Stimulated activated naive B cell treated with anti-CD40 and anti-IgM and Interleukin-4, amounts not matched to agents 10 μg/mL and 1 μg/mL and 100 μg/mL, for 72 hours (primary cell): ENCODE measurements at regions not wholly inside any gene's neighbourhood (a gene's known extent, or its start where the extent isn't known, plus 50 kb on each side); places are given as distances from the start of the nearest gene placed in this dataset.

Source experiments
- ATAC-seq, 2 donors: fragments of 150-1000 bp; cut with Tn5 transposase; replicated peaks; 2 replicates each; pipeline ENCODE4 v1.10.0; 2021; ENCODE audit warnings: moderate library complexity in 1 of 2
- DNase-seq: peaks from one replicate; pipeline ENCODE4 v3.0.0; 2021
- H3K27ac Mint-ChIP-seq: one replicate; pipeline ENCODE4 v1.8.0; 2022; ENCODE audit warnings: mild to moderate bottlenecking, mixed read lengths
- H3K27me3 Mint-ChIP-seq, 2 donors: one replicate each; pipeline ENCODE4 v1.8.0; 2022; ENCODE audit warnings: mixed read lengths in 2 of 2
- H3K36me3 Mint-ChIP-seq, 2 donors: one replicate each; pipeline ENCODE4 v1.8.0; 2022; ENCODE audit warnings: mixed read lengths in 2 of 2, mild to moderate bottlenecking in 1 of 2
- H3K4me1 Mint-ChIP-seq, 2 donors: one replicate each; pipeline ENCODE4 v1.8.0; 2022; ENCODE audit warnings: mixed read lengths in 2 of 2, mild to moderate bottlenecking in 1 of 2
- H3K4me3 Mint-ChIP-seq, 2 donors: one replicate each; pipeline ENCODE4 v1.8.0; 2022; ENCODE audit warnings: mild to moderate bottlenecking in 2 of 2, mixed read lengths in 2 of 2, moderate library complexity in 1 of 2
- H3K9me3 Mint-ChIP-seq, 2 donors: one replicate each; pipeline ENCODE4 v1.8.0; 2022; ENCODE audit warnings: mixed read lengths in 2 of 2, mild to moderate bottlenecking in 1 of 2

- Mint-ChIP-seq H3K4me1 (no peaks in the 10 kb centered on the region), H3K9me3 (no peaks in the 10 kb centered on the region), H3K4me3 (no peak overlapping the region), H3K27me3 (no peaks in the 10 kb centered on the region), H3K36me3 (no peaks in the 10 kb centered on the region), H3K27ac (no peak overlapping the region)
- no peak for ATAC-seq
- no peak for DNase-seq
Measured at GRCh38 chr3:101091489-101091888, 98.3 kb upstream of the ABI3BP start.

- DNase-seq (no peak), ATAC-seq (no peak)
- no peaks in the 10 kb centered on the region for H3K4me1 Mint-ChIP-seq
- no peak overlapping the region for H3K27ac Mint-ChIP-seq
- H3K27me3 Mint-ChIP-seq, result no peaks in the 10 kb centered on the region
- no peaks in the 10 kb centered on the region for H3K36me3 Mint-ChIP-seq
- no peak overlapping the region for H3K4me3 Mint-ChIP-seq
- no peaks in the 10 kb centered on the region for H3K9me3 Mint-ChIP-seq
Measured at GRCh38 chr3:101085752-101086151, 92.5 kb upstream of the ABI3BP start.

DNA sequence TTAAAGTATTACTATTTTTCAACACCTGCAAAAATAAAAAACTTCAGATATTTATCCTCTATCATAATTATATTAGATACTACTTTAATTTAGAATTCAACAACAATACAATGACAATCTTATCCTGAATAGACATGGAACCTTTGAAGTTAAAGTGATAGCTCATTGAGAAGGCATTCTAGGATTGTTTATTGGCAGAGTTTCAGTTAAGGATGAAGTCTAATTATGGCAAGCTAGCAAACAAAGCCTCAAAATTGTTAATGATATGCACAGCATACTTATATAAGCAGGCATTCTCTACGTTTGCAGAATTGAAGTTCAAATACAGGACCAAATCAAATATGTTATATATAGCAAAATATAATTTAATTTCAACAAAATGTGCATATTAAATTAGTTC is 91.2 kb upstream of the ABI3BP start:
- no peak for DNase-seq
- H3K9me3 Mint-ChIP-seq, result no peaks in the 10 kb centered on the region
- H3K4me1 Mint-ChIP-seq, result no peaks in the 10 kb centered on the region
- H3K27ac Mint-ChIP-seq, result no peak overlapping the region
- H3K4me3 Mint-ChIP-seq, result no peak overlapping the region
- H3K27me3 Mint-ChIP-seq, result no peaks in the 10 kb centered on the region
- no peaks in the 10 kb centered on the region for H3K36me3 Mint-ChIP-seq
- no peak for ATAC-seq

DNA sequence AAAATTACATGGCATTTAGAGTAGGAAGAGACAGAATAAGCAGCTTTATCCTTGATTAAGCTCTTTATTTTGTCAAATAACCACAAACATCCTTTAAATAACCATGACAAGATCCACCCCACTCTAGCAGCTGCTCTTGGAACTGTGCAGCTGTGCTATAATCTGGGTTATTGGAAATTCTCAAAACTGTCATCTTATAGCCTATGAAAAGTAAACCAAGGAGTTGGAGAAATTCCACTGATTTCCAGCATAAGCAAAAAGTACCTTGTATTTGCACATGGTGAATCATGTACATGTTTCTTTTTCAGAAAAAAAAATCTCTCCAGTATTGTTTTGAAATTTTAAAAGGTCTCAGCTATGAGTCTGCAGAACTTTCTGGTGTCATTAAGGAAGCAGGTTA is 88.8 kb upstream of the ABI3BP start:
- Mint-ChIP-seq H3K27me3 (no peaks in the 10 kb centered on the region), H3K4me1 (no peaks in the 10 kb centered on the region), H3K9me3 (no peaks in the 10 kb centered on the region), H3K36me3 (no peaks in the 10 kb centered on the region), H3K27ac (no peak overlapping the region), H3K4me3 (no peak overlapping the region)
- ATAC-seq, result no peak
- no peak for DNase-seq

DNA sequence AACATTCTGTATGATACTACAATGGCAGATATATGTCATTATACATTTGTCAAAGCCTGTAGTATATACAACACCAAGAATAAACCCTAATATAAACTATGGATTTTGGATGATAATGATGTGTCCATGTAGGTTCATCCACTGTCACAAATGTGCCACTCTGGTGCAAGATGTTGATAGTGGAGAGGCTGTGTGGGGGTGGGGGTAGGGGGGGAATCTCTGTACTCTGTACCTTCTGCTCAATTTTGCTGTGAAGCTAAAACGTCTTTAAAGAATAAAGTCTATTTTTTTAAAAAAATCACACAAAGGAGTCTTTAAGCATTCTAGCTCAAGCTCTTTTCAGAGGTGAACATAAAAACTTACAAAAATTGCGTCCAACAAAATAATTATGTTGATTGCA is 88.2 kb upstream of the ABI3BP start:
- Mint-ChIP-seq H3K4me1 (no peaks in the 10 kb centered on the region), H3K4me3 (no peak overlapping the region), H3K36me3 (no peaks in the 10 kb centered on the region), H3K27ac (no peak overlapping the region), H3K27me3 (no peaks in the 10 kb centered on the region), H3K9me3 (no peaks in the 10 kb centered on the region)
- ATAC-seq, result no peak
- no peak for DNase-seq

DNA sequence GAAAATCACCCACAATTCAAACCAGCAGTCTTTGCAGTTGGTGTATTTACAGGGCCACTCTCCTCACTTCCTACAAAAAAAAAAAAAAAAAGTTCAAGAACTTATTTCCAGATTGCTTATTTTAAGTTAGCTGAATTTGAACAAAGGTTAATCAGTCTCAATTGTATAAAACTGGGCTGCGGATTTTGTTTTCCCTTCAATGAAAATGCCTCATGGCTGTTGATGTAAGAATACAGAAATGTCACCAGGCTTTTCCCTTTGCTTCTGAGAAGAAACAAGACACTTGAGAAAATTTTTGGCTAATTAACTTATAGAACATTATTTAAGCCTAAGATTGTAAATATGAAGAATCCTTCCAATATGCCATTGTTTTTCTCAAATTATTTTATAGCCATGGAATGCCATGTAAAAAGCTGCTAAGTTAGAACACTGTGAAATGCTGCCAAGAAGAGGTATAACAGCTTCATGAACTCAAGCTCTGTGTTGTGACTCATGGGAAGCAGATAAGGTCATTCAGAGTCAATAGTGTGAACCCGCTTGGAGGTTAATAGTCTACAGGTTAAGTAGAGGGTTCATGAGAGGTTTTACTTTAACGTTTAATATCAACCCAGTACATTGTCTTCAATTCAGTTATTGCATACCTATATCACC is 84.3 kb upstream of the ABI3BP start:
- DNase-seq, result no peak
- Mint-ChIP-seq H3K27me3 (no peaks in the 10 kb centered on the region), H3K27ac (no peak overlapping the region), H3K4me3 (no peak overlapping the region), H3K9me3 (no peaks in the 10 kb centered on the region), H3K4me1 (no peaks in the 10 kb centered on the region), H3K36me3 (no peaks in the 10 kb centered on the region)
- no peak for ATAC-seq

GRCh38 chr3:101074518-101074917 is 81.3 kb upstream of the ABI3BP start:
- Mint-ChIP-seq H3K36me3 (no peaks in the 10 kb centered on the region), H3K9me3 (no peaks in the 10 kb centered on the region), H3K27me3 (peaks cover 7 to 8% of the 10 kb centered on the region in 2 donors), H3K27ac (no peak overlapping the region), H3K4me1 (no peaks in the 10 kb centered on the region), H3K4me3 (no peak overlapping the region)
- no peak for ATAC-seq
- no peak for DNase-seq

- no peaks in the 10 kb centered on the region for H3K9me3 Mint-ChIP-seq
- H3K4me3 Mint-ChIP-seq, result no peak overlapping the region
- no peak overlapping the region for H3K27ac Mint-ChIP-seq
- H3K36me3 Mint-ChIP-seq, result no peaks in the 10 kb centered on the region
- H3K4me1 Mint-ChIP-seq, result no peaks in the 10 kb centered on the region
- ATAC-seq, result no peak
- peaks cover 7 to 8% of the 10 kb centered on the region in 2 donors for H3K27me3 Mint-ChIP-seq
- no peak for DNase-seq
Measured at GRCh38 chr3:101072300-101072699, 79.1 kb upstream of the ABI3BP start.

DNA sequence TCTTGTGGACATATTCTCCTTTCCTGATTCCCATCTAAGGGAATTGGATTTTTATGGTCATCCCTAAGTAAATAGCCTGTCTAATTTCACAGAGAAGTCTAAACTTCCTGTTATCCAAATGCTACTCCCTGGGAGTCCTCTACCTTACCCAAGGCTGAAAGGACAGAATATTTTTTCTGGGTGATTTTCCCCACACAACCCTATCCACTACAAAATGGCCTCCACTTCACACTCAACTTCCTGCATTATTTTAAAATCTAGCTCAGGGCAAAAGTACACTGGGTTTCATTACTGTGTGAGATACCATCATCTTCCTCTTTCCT is 77.5 kb upstream of the ABI3BP start:
- no peak overlapping the region for H3K4me3 Mint-ChIP-seq
- no peak overlapping the region for H3K27ac Mint-ChIP-seq
- H3K27me3 Mint-ChIP-seq, result peaks cover 8 to 10% of the 10 kb centered on the region in 2 donors
- no peak for ATAC-seq
- H3K36me3 Mint-ChIP-seq, result no peaks in the 10 kb centered on the region
- no peaks in the 10 kb centered on the region for H3K9me3 Mint-ChIP-seq
- no peak for DNase-seq
- no peaks in the 10 kb centered on the region for H3K4me1 Mint-ChIP-seq

DNA sequence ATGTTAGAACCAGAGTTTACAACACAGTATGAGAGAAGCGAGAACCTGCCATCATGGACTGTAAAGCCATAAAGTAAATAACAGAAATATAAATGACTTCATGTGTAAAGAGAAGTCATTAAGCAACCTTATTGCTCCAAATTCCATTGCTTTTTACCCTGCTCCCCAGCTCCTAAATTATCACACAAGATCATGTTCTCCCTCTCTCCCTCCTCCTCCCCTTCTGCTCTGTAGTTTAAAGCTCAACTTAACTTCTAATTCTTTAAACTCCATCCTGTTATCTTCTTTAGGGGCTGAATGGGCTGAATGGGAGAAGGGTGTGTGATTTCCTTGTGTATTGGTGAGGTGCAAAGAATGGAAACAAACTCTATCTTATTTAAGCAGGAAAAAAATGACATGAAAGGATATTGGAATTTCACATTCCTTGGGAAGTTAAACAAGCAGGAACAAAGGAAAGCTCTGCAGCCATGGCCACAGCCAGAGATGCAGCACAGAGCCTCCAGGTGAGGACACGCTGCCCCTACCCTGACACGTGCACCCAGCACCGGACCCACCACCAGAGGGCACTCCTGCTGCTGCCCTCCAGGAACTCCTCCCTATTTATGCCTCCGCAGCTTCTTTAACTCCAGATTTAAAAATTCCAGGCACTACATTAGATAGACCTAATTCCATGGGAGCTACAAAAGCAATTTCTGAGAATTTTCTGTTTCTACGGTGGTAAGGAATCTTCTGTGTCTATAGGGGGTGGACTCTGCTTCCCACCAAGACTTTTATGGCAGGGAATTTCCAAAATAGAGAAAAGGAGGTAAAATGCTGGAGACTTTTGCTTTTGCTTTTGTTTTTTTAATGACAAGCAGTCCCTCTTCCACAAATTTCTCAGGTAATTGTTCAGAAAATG is 76.9 kb upstream of the ABI3BP start:
- H3K27me3 Mint-ChIP-seq, result peaks cover 8 to 13% of the 10 kb centered on the region in 2 donors
- no peak overlapping the region for H3K27ac Mint-ChIP-seq
- H3K4me1 Mint-ChIP-seq, result no peaks in the 10 kb centered on the region
- no peak overlapping the region for H3K4me3 Mint-ChIP-seq
- H3K9me3 Mint-ChIP-seq, result no peaks in the 10 kb centered on the region
- no peaks in the 10 kb centered on the region for H3K36me3 Mint-ChIP-seq
- peak; percentile 71 to 74 for ATAC-seq
- peak; percentile 2 for DNase-seq

DNA sequence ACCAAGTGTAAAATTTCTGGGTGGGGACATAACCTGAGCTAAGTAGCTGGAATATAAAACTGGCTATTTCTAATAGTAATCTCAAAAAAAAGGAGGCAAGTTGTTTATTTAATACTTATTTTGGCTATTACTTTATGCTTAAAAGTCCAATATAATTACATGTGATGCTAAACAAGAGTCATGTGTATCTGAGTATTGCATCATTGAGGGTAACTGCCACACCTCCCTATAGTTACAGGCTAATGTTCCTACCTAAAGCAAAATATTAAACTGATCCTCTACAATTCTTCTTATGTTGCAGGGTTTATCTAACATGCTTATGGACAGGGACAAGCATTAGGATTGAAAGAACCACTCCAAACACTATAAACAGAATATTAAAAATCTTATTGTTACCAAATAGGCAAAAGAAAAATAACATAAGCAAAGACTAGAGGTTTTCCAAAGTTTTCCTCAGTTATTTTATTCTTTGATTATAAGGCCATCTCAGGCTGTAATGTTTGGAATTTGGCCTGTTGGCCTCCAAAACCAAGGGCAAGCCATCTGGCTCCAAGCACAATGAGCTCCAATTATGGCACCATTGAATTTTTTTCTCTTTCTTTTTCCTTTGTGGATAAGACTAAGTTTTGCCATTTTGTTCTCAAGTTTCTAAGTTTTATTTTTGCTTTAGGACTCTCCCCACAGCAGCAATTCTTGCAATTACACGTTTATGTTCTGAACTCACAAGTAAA is 75.8 kb upstream of the ABI3BP start:
- no peak for ATAC-seq
- H3K27me3 Mint-ChIP-seq, result peaks cover 8 to 17% of the 10 kb centered on the region in 2 donors
- H3K4me1 Mint-ChIP-seq, result no peaks in the 10 kb centered on the region
- H3K27ac Mint-ChIP-seq, result no peak overlapping the region
- H3K9me3 Mint-ChIP-seq, result no peaks in the 10 kb centered on the region
- no peak for DNase-seq
- no peaks in the 10 kb centered on the region for H3K36me3 Mint-ChIP-seq
- no peak overlapping the region for H3K4me3 Mint-ChIP-seq

- peaks cover 8 to 17% of the 10 kb centered on the region in 2 donors for H3K27me3 Mint-ChIP-seq
- H3K4me1 Mint-ChIP-seq, result no peaks in the 10 kb centered on the region
Measured at GRCh38 chr3:101066711-101067129, 73.5 kb upstream of the ABI3BP start.

DNA sequence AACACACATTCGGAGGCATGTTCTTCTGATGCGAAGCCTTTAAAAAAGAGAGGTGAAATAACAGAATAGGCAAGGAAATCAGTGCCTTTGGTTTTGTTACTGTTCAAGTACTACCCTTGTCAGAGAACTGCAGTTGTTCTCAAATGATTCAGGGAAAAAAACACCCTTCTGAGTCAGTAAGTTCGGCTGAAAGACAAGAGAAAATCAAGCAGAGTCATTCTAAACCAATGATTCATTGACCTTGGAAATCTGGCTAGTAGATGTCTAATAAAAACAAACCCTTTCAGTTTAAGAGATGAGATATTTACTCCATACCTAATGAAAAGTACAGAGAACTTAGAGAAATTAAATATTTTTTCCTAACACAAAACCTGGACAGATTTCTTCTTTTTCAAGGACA is 72.7 kb upstream of the ABI3BP start:
- ATAC-seq, result no peak

More at GRCh38 chr3:101066711-101067129, 73.5 kb upstream of the ABI3BP start:
- no peak for ATAC-seq
- Mint-ChIP-seq H3K36me3 (no peaks in the 10 kb centered on the region), H3K4me3 (no peak overlapping the region), H3K9me3 (no peaks in the 10 kb centered on the region), H3K27ac (no peak overlapping the region)
- DNase-seq, result no peak

DNA sequence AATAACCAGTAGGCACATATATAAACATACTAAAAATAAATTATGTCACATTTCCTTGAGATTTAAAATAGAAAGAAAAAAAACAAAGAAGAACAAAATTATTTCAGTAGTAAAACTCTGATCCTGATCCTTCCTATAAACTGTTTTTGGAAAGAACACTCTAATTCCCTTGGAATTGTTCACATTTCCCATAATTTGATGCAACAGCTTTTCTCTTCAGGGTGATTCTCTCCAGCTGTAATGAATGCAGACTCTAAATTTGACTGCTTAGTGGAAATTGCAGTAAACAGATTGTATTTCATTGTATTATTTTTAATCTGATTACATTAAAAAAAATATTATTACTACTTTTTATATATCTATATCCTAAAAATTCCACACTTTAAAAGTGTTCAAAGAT is 70.2 kb upstream of the ABI3BP start:
- H3K4me3 Mint-ChIP-seq, result no peak overlapping the region

More for the DNA sequence above, 72.7 kb upstream of the ABI3BP start:
- Mint-ChIP-seq H3K27me3 (peaks cover 3 to 12% of the 10 kb centered on the region in 2 donors), H3K4me1 (no peaks in the 10 kb centered on the region), H3K36me3 (peaks cover 0 to 3% of the 10 kb centered on the region in 2 donors), H3K4me3 (no peak overlapping the region), H3K27ac (no peak overlapping the region), H3K9me3 (peaks cover 0 to 1% of the 10 kb centered on the region in 2 donors)
- DNase-seq, result no peak

More for the DNA sequence above, 70.2 kb upstream of the ABI3BP start:
- ATAC-seq, result no peak
- DNase-seq, result no peak
- H3K27me3 Mint-ChIP-seq, result peaks cover 0 to 10% of the 10 kb centered on the region in 2 donors
- H3K36me3 Mint-ChIP-seq, result peaks cover 0 to 3% of the 10 kb centered on the region in 2 donors
- peaks cover 15 to 16% of the 10 kb centered on the region in 2 donors for H3K9me3 Mint-ChIP-seq
- H3K27ac Mint-ChIP-seq, result no peak overlapping the region
- H3K4me1 Mint-ChIP-seq, result no peaks in the 10 kb centered on the region
